PC-9 (cell line): ENCODE measurements at regions not wholly inside any gene's neighbourhood (a gene's known extent, or its start where the extent isn't known, plus 50 kb on each side); places are given as distances from the start of the nearest gene placed in this dataset.

Experiments
- EZH2 ChIP-seq: fragments of 200-600 bp; sonication (generic); IDR thresholded peaks from 2 replicates; pipeline ENCODE4 v1.8.0; 2017; ENCODE audit warnings: antibody characterized with exemption, low read depth
- TF ChIP-seq, protein P1 (sequence below): fragments of 200-600 bp; sonication (generic); conservative IDR thresholded peaks from 2 replicates; pipeline ENCODE4 v1.6.1; 2017; ENCODE audit warnings: mixed run types, antibody characterized with exemption, mild to moderate bottlenecking, moderate library complexity

DNA sequence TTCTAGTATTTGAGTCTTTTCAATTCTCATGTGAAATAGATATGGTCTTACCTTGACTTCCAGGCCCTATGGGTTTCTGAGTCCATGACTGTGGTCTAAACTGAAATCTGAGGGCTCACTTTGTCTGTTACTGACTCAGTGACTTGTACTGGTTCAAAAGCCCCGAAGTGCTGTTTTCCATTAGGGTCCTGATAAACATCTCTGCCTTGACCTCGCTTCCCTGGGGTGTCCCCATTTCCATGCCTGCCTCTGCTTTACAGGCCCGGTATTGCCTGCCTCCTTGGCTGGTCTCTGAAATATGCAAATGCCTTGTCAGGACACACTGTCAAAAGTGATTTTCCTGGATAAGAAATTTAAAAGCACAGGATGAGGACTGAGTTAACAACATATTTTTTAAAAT lies 538.8 kb downstream of the SOCS6 start:
- TF ChIP-seq, protein P1, sequence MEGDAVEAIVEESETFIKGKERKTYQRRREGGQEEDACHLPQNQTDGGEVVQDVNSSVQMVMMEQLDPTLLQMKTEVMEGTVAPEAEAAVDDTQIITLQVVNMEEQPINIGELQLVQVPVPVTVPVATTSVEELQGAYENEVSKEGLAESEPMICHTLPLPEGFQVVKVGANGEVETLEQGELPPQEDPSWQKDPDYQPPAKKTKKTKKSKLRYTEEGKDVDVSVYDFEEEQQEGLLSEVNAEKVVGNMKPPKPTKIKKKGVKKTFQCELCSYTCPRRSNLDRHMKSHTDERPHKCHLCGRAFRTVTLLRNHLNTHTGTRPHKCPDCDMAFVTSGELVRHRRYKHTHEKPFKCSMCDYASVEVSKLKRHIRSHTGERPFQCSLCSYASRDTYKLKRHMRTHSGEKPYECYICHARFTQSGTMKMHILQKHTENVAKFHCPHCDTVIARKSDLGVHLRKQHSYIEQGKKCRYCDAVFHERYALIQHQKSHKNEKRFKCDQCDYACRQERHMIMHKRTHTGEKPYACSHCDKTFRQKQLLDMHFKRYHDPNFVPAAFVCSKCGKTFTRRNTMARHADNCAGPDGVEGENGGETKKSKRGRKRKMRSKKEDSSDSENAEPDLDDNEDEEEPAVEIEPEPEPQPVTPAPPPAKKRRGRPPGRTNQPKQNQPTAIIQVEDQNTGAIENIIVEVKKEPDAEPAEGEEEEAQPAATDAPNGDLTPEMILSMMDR, result no peak
- TF ChIP-seq EZH2, result no peak
